GM23248 (cell line): ENCODE measurements at regions not wholly inside any gene's neighbourhood (a gene's known extent, or its start where the extent isn't known, plus 50 kb on each side); places are given as distances from the start of the nearest gene placed in this dataset.

Experiments used
- EZH2 ChIP-seq: fragments of 200-600 bp; sonication (generic); IDR thresholded peaks from 2 replicates; pipeline ENCODE4 v1.6.1; 2018; ENCODE audit warnings: antibody characterized with exemption, mild to moderate bottlenecking; ENCODE audit not compliant: insufficient read depth, poor library complexity, severe bottlenecking
- EZH2phosphoT487 ChIP-seq: fragments of 200-600 bp; sonication (generic); IDR thresholded peaks from 2 replicates; pipeline ENCODE4 v1.6.1; 2018; ENCODE audit warnings: antibody characterized with exemption, moderate library complexity, mild to moderate bottlenecking, low read depth; ENCODE audit not compliant: insufficient read depth

GRCh38 chr18:72427721-72428120 lies 116.4 kb downstream of the CBLN2 start:
- no peak for TF ChIP-seq EZH2
- TF ChIP-seq EZH2phosphoT487 = no peak
